ENCODE measurements at regions not wholly inside any gene's neighbourhood (a gene's known extent, or its start where the extent isn't known, plus 50 kb on each side); places are given as distances from the start of the nearest gene placed in this dataset.

- no peak for TF ChIP-seq POLR2A (IDR thresholded peaks at IDR 0.05)
- no peak for TF ChIP-seq CTCF (IDR thresholded peaks at IDR 0.05)
Measured at GRCh38 chr14:89702876-89703200, 251.7 kb downstream of the EFCAB11 start.
